GM12864 (cell line): ENCODE measurements at regions not wholly inside any gene's neighbourhood (a gene's known extent, or its start where the extent isn't known, plus 50 kb on each side); places are given as distances from the start of the nearest gene placed in this dataset.

Source experiments
- DNase-seq: peaks from one replicate; pipeline ENCODE4 v3.0.0-alpha.2; 2011; ENCODE audit warnings: low read depth
- H3K4me3 ChIP-seq: 2 replicates; pipeline ENCODE4 v1.5.1; 2011; ENCODE audit warnings: mild to moderate bottlenecking, low read depth, low read length, control low read depth
- TF ChIP-seq, protein P1 (sequence below): IDR thresholded peaks from 2 replicates; pipeline ENCODE4 v1.5.1; 2011; ENCODE audit warnings: low read depth, mild to moderate bottlenecking, moderate library complexity, low read length, control low read depth, inconsistent platforms; ENCODE audit errors: missing control alignments

DNA sequence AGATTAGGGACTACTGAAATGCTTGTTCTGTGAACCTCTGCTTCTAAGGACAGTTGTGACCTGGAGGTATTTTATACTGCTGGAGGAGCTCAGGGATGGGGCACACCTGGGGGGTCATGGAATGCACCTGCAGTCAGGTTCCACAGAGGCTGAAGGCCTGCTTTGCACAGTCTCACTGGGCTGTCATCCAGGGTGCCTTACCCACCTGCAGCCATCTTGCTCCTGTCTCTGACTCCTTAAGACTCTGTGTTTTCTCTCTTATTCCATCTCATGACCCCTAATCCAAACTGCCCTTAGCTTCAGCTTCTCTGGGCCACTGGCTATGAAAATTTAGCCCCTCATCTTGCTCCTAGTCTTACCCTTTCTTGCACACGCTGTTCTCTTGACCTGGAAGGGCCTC, 127.0 kb upstream of the SNX19 start:
- no peak overlapping the region for H3K4me3 ChIP-seq
- DNase-seq: no peak
- TF ChIP-seq, protein P1, sequence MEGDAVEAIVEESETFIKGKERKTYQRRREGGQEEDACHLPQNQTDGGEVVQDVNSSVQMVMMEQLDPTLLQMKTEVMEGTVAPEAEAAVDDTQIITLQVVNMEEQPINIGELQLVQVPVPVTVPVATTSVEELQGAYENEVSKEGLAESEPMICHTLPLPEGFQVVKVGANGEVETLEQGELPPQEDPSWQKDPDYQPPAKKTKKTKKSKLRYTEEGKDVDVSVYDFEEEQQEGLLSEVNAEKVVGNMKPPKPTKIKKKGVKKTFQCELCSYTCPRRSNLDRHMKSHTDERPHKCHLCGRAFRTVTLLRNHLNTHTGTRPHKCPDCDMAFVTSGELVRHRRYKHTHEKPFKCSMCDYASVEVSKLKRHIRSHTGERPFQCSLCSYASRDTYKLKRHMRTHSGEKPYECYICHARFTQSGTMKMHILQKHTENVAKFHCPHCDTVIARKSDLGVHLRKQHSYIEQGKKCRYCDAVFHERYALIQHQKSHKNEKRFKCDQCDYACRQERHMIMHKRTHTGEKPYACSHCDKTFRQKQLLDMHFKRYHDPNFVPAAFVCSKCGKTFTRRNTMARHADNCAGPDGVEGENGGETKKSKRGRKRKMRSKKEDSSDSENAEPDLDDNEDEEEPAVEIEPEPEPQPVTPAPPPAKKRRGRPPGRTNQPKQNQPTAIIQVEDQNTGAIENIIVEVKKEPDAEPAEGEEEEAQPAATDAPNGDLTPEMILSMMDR: no peak

DNA sequence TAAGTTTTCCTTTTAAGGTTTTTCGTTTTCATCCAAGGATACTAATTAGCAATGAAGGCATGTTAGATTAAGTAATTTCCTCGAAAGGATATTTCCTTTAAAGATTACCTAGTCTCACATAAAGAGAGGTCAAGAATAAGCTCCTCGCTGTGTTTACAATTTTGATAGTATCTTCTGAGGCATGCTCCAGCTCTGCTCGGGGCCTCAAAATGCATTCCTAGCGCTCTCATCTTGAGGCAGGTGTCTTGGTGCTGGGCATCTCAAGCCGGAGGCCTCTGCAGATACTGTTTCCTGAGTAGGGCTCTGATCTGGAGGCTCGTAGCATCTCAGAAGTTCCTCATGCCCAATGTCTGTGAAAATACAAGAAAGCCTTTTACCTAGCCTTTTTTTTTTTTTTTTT, 128.6 kb upstream of the SNX19 start:
- TF ChIP-seq, protein P1: no peak
- no peak overlapping the region for H3K4me3 ChIP-seq
- no peak for DNase-seq

DNA sequence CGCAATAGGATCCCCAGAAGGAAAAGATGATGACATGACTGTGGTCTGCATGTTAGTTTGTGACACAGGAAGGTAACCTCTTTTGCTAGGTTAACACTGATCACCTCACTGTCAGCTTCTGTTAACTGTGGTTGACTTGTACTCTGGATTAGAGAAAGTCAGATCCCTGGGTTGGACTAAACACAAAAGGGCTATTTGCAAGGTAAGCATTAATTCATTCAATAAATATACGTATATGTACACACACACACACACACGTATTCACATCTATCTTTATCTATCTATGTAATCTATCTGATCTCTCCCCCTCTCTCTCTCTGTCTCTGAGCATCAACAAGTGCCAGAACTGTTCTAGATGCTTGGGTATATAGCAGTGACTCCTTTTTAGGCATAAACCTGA, 136.1 kb upstream of the SNX19 start:
- DNase-seq: no peak
- no peak overlapping the region for H3K4me3 ChIP-seq
- TF ChIP-seq, protein P1: no peak

DNA sequence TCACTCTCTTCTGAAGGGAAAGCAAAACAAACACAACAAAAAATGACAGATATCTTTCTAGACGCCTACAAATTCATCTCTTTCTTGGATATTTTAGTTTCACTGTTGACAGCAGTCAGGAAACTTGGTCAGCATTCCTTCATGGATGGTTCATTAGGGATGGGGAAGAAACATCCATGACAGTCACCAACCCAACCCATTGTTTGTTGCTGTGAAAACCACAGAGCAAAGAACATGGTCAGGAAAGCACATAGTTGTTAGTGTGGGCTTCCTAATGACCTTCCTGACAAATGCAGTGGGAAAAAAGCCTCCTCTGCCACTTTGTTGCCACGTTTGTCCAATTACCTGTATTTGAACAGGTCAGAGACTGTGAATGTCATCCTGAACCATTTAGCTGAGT, 139.8 kb upstream of the SNX19 start:
- TF ChIP-seq, protein P1: no peak
- DNase-seq: no peak
- no peak overlapping the region for H3K4me3 ChIP-seq

DNA sequence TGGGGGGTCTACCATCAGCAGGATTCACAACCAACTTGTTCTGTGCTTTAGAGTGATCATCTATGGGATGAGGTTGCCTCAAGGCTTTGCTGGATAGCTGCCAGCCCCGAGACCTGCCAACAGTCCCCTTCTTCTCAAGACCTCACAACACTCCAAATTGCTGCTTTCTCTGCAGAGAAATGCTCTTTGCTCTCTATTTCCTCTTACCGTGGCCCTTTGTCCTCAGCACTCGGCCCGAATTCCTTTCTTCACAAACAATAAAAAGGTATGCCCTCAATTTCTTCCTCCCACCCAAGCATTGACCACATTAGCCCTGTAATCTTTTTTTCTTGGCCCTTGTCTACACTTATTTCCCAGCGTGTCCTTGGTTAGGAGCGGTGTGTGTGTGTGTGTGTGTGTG, 147.4 kb upstream of the SNX19 start:
- DNase-seq: no peak
- H3K4me3 ChIP-seq: no peak overlapping the region
- TF ChIP-seq, protein P1: no peak

DNA sequence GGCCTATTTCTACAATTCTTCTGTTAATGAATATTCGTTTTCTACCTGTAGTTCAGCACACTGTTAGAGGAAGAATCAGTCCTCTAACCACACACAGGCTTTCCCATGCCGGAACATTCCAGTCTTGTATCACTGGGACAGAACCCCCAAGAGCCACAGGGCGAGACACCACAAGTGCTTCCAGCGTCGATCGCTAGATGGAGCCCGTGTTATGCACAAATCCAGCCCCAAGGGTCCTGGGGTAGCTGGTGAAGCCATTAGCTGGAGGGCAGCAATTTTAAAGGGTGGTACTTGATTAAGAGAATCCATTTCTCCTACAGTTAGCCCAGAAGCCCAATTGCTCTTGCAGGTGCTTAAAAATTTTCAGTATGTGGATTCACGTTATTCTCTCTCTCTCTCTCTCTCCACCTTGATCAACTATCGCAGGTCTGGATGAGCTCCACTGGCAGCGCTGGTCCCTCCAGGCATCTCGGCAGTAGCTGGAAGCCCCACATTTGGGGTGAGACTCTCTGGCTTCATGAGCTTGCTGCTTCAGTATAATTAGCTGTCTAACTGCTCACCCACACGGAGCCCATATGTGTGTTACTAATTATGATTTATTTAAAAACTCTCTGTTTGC, 148.2 kb upstream of the SNX19 start:
- peak; percentile 7 for DNase-seq
- H3K4me3 ChIP-seq: no peak overlapping the region
- TF ChIP-seq, protein P1: peak; percentile 88
